HG03039 (cell line): ENCODE measurements at regions not wholly inside any gene's neighbourhood (a gene's known extent, or its start where the extent isn't known, plus 50 kb on each side); places are given as distances from the start of the nearest gene placed in this dataset.

Experiments
- ATAC-seq: cut with Tn5 transposase; IDR thresholded peaks from one replicate; pipeline ENCODE4 v1.9.1; 2021; ENCODE audit warnings: mild to moderate bottlenecking, moderate library complexity; ENCODE audit not compliant: unreplicated experiment

DNA sequence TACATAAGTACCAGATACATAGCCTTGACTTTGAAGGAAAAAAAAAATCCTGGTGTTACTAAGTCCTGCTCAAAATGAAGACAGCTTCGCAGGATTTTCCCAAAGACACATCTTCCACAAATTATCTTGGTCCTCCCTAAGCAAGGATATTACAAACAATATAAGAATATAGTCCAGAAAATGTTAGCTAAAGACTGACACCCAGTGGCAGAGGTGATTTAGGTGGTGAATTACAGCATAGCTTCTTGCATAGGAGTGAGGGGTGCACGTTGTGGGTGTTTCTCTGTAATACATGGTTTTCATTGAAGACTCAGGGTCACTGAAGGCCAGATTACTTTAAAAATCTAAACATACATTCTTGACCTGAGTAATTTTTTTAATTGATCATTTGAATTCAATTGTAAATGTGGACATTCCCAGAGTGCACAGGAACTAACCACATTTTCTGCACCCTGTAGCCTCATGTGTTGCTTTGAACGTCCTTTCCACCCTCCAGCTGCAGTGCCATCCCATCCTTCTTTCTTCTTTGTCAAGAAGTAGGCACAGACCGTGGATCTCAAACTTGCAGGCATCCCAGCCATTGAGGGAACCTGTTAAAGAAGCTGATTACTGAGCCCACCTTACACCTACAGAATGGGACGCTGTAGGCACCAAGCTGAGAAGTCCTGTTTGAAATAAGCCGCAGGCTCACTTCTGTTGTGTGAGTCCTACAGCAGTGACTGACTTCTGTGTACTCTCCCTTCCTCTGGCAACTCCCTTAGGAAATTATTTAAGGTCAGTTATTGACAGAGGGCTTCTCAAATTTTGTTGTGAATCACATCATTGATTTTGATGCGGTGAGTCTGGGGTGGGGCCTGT lies 102.6 kb downstream of the PERP start:
- ATAC-seq, result no peak

DNA sequence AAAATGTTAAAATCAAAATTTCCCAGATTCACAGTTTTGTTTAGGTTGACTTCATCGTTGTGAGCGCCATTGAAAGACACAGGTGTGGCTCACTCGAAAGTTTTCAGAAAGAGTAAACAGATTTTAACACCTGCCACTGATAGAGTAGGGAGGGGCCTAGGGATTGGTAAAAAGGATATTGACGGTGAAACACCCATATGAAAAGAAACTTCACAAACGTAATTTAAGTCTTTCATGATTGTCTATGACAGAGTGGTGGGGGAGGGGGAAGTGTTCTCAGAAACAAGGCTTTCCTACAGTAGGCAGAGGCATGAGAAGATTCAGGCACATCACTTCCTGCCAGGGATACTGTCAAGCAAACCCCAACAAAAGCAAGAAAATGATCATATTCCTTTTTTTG lies 101.4 kb downstream of the PERP start:
- no peak for ATAC-seq

DNA sequence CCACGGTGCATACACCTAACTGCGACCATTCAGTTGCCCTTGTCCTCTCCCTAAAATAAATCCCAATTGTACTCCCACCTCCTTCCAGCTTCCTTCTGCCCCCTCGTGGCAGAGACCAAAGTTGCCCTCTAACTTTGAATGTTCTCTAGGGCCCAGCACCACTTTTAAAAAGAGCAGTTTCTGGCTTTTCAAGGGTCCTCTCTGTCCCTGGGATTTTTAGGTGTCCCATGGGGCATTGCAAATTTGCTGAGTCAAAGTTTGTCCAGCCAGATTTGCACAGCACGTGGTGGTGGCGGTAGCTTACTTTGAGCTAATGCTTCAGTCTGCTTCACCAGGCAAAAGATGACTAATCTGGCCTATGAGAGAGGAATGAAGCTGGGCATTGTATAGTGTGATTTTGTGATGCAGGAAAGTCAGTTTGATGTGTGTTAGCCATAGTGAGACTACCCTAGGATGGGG lies 100.2 kb downstream of the PERP start:
- ATAC-seq, result no peak

DNA sequence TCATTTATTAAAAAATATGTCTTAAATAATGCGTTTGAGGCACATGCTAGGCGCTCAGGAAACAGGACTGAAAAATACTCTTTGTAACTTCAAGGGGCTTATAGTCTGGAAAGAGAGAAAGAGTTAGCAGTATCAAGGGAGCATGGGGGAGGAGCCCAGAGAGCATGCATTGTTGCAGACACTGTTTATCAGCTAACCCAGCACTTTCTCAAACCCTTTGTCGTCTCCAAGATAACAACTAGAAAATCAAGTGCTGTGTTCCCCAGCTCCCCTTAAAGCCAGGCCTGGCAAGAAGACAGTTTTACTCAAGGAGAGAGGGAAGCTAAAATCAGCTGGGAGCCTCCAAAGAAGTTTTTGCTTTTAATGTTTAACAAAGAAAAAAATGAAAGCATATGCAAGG lies 98.4 kb downstream of the PERP start:
- ATAC-seq, result no peak

DNA sequence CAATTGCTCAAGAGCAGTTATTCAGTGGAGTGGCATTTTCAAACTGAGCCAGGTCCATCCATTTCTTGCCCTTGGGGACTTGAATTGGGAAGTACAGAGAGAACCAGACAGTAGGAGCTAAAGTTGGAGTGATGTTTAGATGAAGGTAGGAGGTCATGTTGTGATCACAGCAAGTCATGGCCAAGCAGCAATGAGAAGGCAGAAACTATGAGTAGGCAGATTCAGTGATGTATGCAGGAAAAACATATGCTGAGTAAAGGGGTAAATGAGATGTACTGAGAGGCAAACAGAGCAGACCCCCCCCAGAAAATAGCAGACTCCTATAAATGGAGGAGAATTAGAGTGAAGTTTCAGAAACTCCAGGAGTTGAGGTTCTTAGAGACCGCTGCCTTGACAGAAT lies 95.8 kb downstream of the PERP start:
- ATAC-seq, result no peak

DNA sequence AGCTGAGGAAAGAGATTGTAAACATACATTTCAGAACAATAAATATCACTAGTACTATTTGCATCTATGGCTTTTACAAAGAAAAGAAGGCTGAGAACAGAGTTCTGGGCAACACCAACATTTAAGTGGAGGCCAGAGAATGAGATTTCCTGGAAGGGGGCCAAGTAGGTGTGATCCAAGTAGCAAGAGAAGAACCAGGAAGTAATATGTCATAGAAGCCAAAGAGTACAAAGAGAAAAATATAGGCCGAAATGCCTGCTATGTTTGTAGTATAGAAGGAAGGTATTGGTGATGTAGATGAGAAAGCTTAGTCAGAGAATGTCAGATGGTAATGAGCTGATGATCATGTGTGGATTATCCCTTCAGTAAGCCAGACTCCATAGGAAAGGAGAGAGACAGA lies 94.5 kb downstream of the PERP start:
- ATAC-seq, result no peak

DNA sequence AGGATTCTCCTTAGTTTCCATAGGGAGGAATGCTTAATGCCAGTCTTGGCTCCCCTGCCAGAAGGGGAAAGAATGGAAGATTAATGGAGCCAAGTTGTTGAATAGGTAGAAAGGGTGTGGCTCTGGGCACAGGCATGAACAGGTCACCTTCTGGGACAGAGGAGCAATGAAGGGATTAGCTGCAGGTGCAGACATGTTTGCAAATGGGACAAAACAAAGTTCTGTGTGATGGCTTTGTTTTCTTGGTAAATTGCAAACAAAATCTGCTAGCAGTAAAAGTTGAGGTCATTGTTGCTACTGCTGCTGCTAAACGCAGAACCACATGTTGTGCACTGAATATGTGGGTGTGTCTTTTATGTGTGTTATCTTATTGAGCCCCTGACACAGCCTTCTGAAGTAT lies 93.3 kb downstream of the PERP start:
- no peak for ATAC-seq

DNA sequence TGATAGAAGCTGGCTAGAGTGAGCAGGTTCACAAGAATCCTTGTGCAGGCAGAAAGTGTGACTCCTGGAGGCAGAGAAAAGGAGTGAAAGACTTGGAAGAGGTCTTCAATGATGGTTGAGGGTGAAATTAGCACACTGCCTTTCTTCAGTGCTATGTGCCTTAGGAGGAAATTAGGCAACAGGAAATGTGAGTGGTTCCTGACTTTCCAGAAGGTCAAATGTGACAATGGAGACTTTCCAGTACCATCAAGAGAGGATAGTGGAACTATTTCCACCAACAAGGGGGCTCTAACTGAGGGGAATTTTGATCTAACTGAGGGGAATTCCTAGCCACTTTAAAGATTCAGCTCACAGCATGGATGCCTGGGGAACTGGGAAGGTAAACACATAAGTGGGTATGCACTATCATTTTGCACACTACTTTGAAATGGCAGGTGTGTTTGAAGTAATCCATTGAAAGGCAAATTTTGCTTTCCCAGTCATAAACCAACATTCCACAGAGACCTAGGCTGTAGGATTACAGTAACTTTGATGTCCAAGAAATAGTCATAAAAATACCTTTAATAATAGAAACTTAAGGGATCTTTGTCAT lies 90.0 kb downstream of the PERP start:
- ATAC-seq, result no peak

DNA sequence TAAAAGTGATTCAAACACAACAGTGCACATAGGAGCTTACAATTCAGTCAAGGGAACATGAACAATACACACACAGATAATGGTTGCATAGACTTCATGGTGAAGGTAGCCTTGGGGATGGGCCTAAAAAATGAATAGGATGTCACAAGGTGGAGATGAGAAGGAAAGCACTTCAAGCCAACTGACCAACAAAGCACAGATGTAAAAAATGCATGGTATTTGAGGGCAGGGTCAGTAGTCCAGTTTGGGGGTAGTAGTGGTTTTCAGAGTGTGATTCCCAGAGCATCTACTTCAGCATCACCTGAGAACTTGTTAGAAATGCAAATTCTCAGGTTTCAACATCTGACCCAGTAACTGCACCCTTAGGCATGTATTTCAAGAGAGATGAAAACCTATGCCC lies 88.9 kb downstream of the PERP start:
- ATAC-seq, result no peak

DNA sequence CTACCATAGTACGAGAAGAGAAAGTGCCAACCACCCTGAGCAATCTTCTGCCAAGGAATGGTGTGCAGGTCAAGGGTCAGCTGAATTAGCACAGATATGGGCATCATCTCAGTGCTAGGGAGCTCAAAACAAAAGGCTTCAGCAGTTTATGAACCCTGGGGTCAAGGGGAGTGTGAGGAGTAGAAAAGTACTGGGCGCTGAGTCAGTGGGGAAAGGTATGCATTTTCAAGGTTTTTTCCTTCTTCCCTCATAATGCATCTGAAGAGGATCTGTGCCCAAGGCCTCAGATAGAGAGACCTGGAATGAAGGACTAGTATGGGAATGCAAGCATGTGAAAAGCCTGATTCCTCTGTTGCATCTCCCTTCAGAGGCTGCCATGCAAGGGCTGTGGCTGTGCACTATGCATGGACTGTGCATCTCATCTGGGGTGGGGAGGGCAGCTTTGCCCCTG lies 81.7 kb downstream of the PERP start:
- ATAC-seq, result no peak

DNA sequence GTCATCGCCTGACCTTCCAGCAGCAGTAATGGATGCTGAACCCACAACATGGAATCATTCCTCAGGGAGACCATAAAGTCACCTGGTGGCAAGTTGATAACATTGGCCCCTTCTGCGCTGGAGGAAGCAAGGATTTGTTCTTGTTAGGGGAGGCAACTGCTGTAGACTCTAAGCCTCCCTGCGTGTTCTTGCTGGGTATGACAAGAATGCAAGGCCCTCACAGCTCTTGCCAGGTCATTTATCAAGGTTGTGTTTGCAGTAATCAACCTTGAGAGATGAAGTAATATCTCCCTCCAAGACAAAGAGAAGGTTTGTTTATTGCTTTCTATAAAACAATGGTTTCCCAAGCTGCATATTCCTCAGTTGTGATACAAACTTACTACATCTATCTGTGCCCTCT lies 80.9 kb downstream of the PERP start:
- no peak for ATAC-seq

DNA sequence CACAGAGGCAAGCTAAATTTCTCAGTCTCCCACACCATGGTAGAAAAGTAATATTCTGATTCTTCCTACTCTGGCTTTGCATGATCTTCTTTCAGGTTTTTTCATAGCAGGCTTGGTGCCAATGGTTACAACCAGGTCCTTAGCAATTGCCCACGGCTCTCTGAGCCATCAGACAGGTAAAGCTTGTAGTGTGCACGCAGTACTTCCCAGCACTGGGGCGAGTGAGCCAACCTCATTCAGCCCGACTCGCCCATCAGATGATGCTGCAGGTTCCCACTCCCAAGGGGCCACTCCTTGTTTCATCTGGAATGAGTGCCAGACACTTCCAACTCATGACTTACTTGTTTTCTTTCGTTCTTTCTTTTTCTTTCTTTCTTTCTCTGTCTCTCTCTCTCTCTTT lies 78.3 kb downstream of the PERP start:
- ATAC-seq, result no peak

DNA sequence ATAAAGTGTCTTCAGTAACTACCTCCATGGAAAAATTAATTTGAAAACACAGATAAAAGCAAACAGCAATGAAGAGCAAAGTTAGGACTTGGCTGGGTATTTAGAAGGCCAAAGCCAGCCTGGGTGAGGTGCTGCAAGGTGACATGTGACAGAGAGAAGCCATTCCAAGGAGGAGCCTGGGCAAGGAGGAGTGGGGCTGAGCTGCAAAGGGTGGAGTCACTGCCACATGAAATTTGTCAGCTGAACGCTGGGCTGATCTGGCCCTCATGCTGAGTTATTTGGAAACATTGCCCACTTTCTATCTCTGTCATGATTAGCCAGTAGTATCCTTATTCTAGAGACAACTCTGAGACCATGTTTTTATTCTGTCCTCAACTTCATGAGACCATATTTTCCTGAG lies 76.3 kb downstream of the PERP start:
- no peak for ATAC-seq

DNA sequence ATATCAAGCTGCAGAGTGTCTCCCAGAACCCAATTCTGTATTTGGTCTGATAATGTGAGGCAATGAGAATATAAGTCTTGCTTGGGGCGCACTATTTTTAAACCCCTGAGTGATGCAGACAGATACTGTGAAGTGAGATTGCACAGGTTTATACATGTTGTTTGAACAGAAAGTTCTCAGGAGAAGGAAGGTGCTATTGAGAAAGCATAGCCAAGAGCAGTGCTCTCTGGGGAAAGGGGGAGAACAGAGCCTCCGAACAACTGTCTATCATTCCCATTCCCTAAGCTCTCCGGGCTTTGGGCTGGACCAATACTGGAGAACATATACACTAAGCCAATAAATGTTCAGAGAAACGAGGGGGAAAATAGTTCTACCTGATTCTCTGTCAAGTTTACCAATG lies 75.8 kb downstream of the PERP start:
- no peak for ATAC-seq

DNA sequence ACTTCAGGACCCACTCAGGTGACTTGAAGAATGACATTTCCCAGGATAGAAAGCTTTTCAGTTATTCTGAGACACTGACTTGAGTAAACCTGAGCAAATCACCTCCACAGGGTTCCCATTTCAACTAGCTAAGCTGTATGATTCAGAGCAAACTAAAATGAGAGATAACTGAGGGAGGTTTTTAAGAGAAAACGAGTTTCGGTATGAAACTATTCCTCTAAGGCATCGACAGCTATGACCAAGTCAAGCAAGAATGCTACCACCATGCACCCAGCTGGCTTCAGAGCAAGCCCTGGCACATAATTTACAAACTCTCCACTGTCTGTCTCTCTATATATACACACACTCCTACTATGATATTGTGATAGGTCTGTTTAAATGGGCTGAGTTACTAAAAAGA lies 75.4 kb downstream of the PERP start:
- ATAC-seq, result no peak

DNA sequence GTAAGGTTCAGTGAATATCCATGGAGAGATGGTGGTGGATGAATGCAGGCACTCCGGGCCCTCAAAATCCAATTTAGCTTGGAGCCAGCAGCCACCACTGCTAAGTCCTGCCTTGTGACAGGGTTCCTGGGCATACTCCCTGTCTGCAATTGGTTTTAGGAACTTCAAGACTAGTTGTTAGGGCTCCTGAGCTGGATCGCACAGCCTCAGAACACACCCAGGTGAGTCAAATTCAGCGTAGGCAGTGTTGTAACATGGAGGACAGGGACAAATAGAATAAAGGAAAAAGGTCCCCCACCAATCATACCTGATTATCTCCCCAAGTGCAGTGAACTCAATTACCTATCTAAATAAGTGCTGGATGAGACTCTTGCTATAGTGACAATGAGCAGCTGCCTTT lies 74.6 kb downstream of the PERP start:
- no peak for ATAC-seq

DNA sequence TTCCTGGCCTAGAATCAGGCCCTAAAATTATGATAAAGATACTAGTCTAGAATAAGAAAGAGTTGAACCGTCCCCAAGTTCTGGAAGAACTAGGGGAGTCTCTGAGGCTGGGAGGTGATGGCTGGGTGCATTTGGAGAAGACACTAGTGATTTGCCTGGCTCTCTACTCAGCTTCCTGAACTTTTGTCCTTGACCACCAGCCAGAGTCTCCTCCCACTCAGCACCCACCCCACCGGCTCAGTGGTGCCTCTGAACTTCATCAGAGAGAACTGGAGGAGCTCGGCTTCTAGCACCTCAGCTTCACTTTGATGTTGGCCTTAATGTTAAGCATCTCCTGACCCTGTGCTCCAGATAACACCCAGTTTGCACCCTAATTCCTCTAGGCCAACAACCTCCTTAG lies 73.0 kb downstream of the PERP start:
- no peak for ATAC-seq

DNA sequence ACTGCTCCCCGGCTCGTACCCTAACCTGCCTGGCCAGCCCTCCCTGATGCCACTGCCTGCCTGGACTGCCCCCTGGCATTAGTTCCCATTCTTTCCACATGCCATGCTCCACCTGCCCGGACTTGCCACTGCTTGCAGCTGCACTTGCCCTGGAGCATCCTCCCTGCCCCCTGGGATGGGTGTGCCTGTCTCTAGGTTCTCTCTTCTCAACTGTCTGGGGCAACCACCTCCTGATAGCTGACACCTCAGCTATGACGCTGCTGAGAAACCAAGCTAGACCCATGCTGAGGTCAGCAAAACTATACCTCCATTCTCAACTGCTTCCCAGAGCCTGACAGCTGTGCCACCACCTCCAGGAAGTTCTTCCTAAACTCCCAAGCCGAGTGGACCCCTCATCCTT lies 72.1 kb downstream of the PERP start:
- ATAC-seq, result no peak

DNA sequence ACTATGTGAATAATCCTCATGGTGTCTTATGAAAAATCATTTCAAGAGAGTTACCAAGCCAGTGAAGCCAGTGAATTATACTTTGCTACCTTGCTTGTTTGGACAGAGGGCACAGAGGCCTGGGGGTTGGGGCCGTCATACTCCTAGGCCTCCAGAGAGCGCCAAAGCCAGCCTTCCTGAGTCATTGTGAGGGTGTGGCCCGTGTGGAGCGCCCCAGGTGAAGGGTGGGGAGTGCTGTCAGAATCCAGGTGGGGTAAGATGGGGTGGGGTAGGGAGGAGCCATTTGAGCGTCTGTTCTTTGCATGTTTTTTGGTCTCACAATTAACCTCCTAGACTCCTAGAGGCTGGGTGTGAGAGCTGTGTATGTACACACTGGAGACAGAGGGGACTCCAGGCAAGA lies 71.1 kb downstream of the PERP start:
- no peak for ATAC-seq

DNA sequence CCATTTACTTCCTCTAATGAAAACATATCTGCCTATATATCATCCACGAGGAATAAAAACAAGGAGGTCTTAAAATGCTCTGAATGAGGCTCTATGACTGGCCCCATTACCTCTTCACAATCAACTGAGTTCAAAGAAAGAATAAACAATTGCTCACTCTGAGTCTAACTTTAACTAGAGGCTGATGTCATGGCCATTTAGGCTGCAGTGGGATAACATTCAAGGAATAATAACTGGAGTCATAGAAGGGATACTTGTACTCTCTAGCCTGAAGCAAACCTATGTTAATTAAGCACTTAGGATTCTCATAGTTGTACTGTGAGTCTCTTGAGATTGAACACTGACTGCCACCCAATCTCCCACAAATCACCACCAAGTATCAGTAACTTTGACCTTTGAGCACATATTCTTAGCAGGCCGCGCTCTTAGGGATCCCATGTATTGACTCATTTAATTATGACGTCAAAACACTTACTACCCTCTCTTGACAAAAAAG lies 70.2 kb downstream of the PERP start:
- ATAC-seq, result no peak

DNA sequence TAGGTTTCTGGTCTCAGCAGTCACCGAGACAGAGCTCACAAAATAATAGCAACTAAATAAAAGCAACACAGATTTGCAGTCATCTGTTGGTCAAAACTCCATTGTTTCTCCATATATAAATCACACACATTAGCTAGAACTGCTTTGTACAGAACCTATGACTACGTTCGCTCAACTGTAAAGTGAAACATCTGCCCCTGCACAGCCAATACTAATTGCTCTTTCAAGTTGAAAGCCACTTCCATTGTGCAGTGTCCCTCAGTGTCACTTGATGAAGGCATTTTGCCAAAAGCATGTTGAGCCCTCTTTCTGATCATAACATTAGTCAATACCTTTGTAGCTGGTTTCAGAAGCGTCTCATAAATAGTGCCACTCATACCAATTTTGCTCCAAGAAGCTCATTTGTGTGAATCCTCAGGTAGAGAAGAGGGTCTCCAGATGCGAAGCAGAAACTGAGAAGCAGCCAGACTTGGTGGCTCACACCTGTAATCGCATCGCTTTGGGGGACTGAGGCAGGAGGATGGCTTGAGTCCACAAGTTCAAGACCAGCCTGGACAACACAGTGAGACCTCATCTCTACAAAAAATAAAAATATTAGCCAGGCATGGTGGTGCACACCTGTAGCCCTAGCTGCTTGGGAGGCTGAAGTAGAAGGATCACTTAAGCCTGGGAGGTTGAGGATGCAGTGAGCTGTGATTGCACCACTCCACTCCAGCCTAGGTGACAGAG lies 68.9 kb downstream of the PERP start:
- no peak for ATAC-seq
